SU-DHL-6 (cell line): ENCODE measurements at regions not wholly inside any gene's neighbourhood (a gene's known extent, or its start where the extent isn't known, plus 50 kb on each side); places are given as distances from the start of the nearest gene placed in this dataset.

Experiments used
- EZH2phosphoT487 ChIP-seq: fragments of 200-600 bp; sonication (generic), shearing (Covaris generic); conservative IDR thresholded peaks from 2 replicates; pipeline ENCODE4 v1.6.1; 2018; ENCODE audit warnings: mild to moderate bottlenecking, antibody characterized with exemption, low read length, moderate library complexity, mixed read lengths
- TF ChIP-seq, protein P1 (sequence below): fragments of 200-600 bp; sonication (generic); IDR thresholded peaks from one replicate; pipeline ENCODE4 v1.5.1; 2017; ENCODE audit warnings: antibody characterized with exemption, mild to moderate bottlenecking, low read length, moderate library complexity; ENCODE audit not compliant: insufficient read depth, poor library complexity, severe bottlenecking

DNA sequence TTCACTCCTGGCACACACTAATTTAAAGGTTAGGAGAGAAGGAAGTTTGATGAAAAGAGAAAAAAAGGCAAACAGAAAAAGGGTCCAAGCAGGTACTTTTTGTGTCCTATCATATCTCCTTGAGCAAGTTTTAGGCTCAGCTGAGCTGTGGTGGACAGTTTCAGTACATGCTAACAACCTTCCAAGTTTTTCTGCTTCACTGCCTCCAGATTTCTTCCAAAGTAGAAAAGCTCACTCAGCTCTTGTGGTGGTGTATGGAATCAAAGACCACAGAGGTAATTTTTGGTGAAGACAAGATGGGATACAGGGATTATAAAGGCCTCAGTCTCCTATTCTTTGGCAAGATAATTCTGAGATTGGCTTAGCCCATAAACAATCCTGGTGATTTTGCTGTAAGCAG lies 921.8 kb downstream of the NR2F1-AS1 start:
- TF ChIP-seq, protein P1, sequence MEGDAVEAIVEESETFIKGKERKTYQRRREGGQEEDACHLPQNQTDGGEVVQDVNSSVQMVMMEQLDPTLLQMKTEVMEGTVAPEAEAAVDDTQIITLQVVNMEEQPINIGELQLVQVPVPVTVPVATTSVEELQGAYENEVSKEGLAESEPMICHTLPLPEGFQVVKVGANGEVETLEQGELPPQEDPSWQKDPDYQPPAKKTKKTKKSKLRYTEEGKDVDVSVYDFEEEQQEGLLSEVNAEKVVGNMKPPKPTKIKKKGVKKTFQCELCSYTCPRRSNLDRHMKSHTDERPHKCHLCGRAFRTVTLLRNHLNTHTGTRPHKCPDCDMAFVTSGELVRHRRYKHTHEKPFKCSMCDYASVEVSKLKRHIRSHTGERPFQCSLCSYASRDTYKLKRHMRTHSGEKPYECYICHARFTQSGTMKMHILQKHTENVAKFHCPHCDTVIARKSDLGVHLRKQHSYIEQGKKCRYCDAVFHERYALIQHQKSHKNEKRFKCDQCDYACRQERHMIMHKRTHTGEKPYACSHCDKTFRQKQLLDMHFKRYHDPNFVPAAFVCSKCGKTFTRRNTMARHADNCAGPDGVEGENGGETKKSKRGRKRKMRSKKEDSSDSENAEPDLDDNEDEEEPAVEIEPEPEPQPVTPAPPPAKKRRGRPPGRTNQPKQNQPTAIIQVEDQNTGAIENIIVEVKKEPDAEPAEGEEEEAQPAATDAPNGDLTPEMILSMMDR: no peak
- TF ChIP-seq EZH2phosphoT487: no peak
